Smooth muscle cell (in vitro differentiated cells): ENCODE measurements at regions not wholly inside any gene's neighbourhood (a gene's known extent, or its start where the extent isn't known, plus 50 kb on each side); places are given as distances from the start of the nearest gene placed in this dataset.

Experiments
- DNase-seq: peaks from one replicate; lab custom pipeline; 2025; ENCODE audit not compliant: unreplicated experiment; lab: John Stamatoyannopoulos, UW
- H2AFZ ChIP-seq: fragments of 200-600 bp; sonication (generic); 2 replicates; pipeline ENCODE4 v1.6.0; 2016; ENCODE audit warnings: antibody characterized with exemption, low read depth, mild to moderate bottlenecking
- H3F3A ChIP-seq: fragments of 200-600 bp; sonication (generic); 2 replicates; pipeline ENCODE4 v1.6.0; 2017; ENCODE audit warnings: antibody characterized with exemption, low read depth
- H3K27ac ChIP-seq: fragments of 200-600 bp; sonication (generic); 2 replicates; pipeline ENCODE4 v1.5.1; 2016; ENCODE audit warnings: low read depth, mild to moderate bottlenecking
- H3K27me3 ChIP-seq: fragments of 200-600 bp; sonication (generic); 2 replicates; pipeline ENCODE4 v1.6.1; 2016; ENCODE audit warnings: low read depth, mild to moderate bottlenecking
- H3K36me3 ChIP-seq: fragments of 200-600 bp; sonication (generic); 2 replicates; pipeline ENCODE4 v1.5.1; 2016; ENCODE audit warnings: low read depth
- H3K4me1 ChIP-seq: fragments of 200-600 bp; sonication (generic); 2 replicates; pipeline ENCODE4 v1.5.1; 2016; ENCODE audit warnings: low read depth
- H3K4me2 ChIP-seq: fragments of 200-600 bp; sonication (generic); 2 replicates; pipeline ENCODE4 v1.6.0; 2016; ENCODE audit warnings: mild to moderate bottlenecking
- H3K4me3 ChIP-seq: fragments of 200-600 bp; sonication (generic); 2 replicates; pipeline ENCODE4 v1.5.1; 2016; ENCODE audit warnings: mild to moderate bottlenecking
- H3K79me2 ChIP-seq: fragments of 200-600 bp; sonication (generic); 2 replicates; pipeline ENCODE4 v1.6.0; 2016; ENCODE audit warnings: low read depth, mild to moderate bottlenecking
- H3K9ac ChIP-seq: fragments of 200-600 bp; sonication (generic); 2 replicates; pipeline ENCODE4 v1.6.0; 2016; ENCODE audit warnings: low read depth
- H3K9me3 ChIP-seq: fragments of 200-600 bp; sonication (generic); replicated peaks from 2 replicates; pipeline ENCODE4 v1.5.1; 2016; ENCODE audit warnings: low read depth
- H4K20me1 ChIP-seq: fragments of 200-600 bp; sonication (generic); 2 replicates; pipeline ENCODE4 v1.6.0; 2016; ENCODE audit warnings: low read depth
- CTCF ChIP-seq: fragments of 200-600 bp; sonication (generic); IDR thresholded peaks from 2 replicates; pipeline ENCODE4 v1.5.1; 2017; ENCODE audit warnings: borderline replicate concordance, mild to moderate bottlenecking, antibody characterized with exemption; ENCODE audit not compliant: insufficient read depth, poor library complexity, severe bottlenecking
- WGBS: methylation state at CpG from one replicate; pipeline ENCODE4 v1.1.7; 2016; ENCODE audit warnings: low lambda C conversion rate; 5-methylcytosine and 5-hydroxymethylcytosine counted together

GRCh38 chr16:8519179-8519578 lies 71.1 kb downstream of the TMEM114 start:
- TF ChIP-seq CTCF: no peak
- H2AFZ ChIP-seq: no peak overlapping the region
- WGBS: 86% methylated on average over 4 of the region's 4 CpGs
- no peaks in the 10 kb centered on the region for H3K9me3 ChIP-seq
- H3K79me2 ChIP-seq: no peaks in the 10 kb centered on the region
- no peaks in the 10 kb centered on the region for H4K20me1 ChIP-seq
- peaks cover 8% of the 10 kb centered on the region for H3K27me3 ChIP-seq
- DNase-seq: no peak
- H3K9ac ChIP-seq: no peak overlapping the region
- H3F3A ChIP-seq: no peaks in the 10 kb centered on the region
- no peak overlapping the region for H3K4me3 ChIP-seq
- H3K27ac ChIP-seq: no peak overlapping the region
- no peaks in the 10 kb centered on the region for H3K4me1 ChIP-seq
- no peaks in the 10 kb centered on the region for H3K36me3 ChIP-seq
- H3K4me2 ChIP-seq: no peak overlapping the region

- no peak overlapping the region for H3K9ac ChIP-seq
- no peak overlapping the region for H3K4me3 ChIP-seq
- H3K4me2 ChIP-seq: no peak overlapping the region
- no peaks in the 10 kb centered on the region for H3K36me3 ChIP-seq
- no peaks in the 10 kb centered on the region for H4K20me1 ChIP-seq
- WGBS: 89% methylated on average over 4 of the region's 4 CpGs
- no peak overlapping the region for H3K27ac ChIP-seq
- TF ChIP-seq CTCF: no peak
- no peaks in the 10 kb centered on the region for H3F3A ChIP-seq
- H3K9me3 ChIP-seq: no peaks in the 10 kb centered on the region
- H2AFZ ChIP-seq: no peak overlapping the region
- no peaks in the 10 kb centered on the region for H3K79me2 ChIP-seq
- DNase-seq: no peak
- H3K4me1 ChIP-seq: no peaks in the 10 kb centered on the region
- H3K27me3 ChIP-seq: peaks cover 5% of the 10 kb centered on the region
Observed at GRCh38 chr16:8517280-8517679, 73.0 kb downstream of the TMEM114 start.

- Histone ChIP-seq H3K27ac (no peak overlapping the region), H3K4me1 (no peaks in the 10 kb centered on the region), H3K79me2 (no peaks in the 10 kb centered on the region), H3K9ac (no peak overlapping the region), H3K4me3 (no peak overlapping the region), H3K36me3 (no peaks in the 10 kb centered on the region), H3K9me3 (no peaks in the 10 kb centered on the region), H4K20me1 (no peaks in the 10 kb centered on the region), H3K27me3 (peaks cover 5% of the 10 kb centered on the region), H3F3A (no peaks in the 10 kb centered on the region), H3K4me2 (no peak overlapping the region), H2AFZ (no peak overlapping the region)
- no peak for DNase-seq
- TF ChIP-seq CTCF: no peak
- WGBS: 92% methylated on average over 3 of the region's 3 CpGs
Observed at GRCh38 chr16:8516471-8516870, 73.8 kb downstream of the TMEM114 start.

- Histone ChIP-seq H2AFZ (no peak overlapping the region), H3K4me1 (no peaks in the 10 kb centered on the region), H3K9me3 (no peaks in the 10 kb centered on the region), H4K20me1 (no peaks in the 10 kb centered on the region), H3K4me3 (no peak overlapping the region), H3F3A (no peaks in the 10 kb centered on the region), H3K27me3 (peaks cover 15% of the 10 kb centered on the region), H3K27ac (no peak overlapping the region), H3K36me3 (no peaks in the 10 kb centered on the region), H3K79me2 (no peaks in the 10 kb centered on the region), H3K4me2 (no peak overlapping the region), H3K9ac (no peak overlapping the region)
- no peak for DNase-seq
- WGBS: 81% methylated on average over 8 of the region's 8 CpGs
- TF ChIP-seq CTCF: no peak
Observed at GRCh38 chr16:8512941-8513624, 77.2 kb downstream of the TMEM114 start.
